ENCODE measurements at regions not wholly inside any gene's neighbourhood (a gene's known extent, or its start where the extent isn't known, plus 50 kb on each side); places are given as distances from the start of the nearest gene placed in this dataset.

DNA sequence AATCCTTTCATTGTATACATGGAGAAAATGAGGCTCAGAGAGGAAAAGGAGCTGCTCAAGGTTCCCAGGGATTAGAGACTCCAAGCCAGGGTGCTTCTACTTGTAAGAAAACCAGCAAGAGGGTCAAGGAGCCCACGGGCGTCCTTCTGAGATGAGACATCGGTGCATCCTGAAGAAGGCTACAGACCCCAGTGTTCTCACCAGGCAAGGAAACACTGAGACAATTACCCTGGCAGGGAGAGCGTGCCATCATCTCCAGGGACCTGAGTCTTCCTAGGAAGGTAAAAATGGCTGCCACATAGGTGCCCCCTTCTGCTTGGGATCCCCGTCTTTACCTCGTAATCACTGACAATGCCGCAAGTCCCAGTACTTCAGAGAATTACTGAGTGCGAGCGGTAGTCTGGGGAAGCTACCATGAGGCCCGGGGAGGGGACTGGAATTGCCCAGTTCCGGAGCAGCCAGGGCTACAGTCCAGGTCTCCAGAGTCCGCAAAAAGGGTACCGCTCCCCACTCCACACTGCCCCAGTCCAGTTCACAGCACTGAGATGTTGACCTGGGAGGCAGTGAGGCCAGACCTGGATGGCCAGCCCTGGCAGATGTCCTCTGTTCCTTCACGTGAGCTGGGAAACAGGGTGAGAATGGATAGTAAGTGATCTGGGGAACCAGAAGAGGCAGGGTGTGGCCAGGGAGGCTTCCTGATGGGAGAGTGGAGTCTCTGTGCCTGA is 164.7 kb upstream of the SMAD3 start:
- H3K27me3 ChIP-seq: no peaks in the 10 kb centered on the region

GRCh38 chr15:66901336-66902100 is 163.9 kb upstream of the SMAD3 start:
- Histone ChIP-seq H3K27ac (no peak overlapping the region), H3K4me1 (peaks cover 7% of the 10 kb centered on the region), H3K9me3 (no peaks in the 10 kb centered on the region), H3K4me3 (no peak overlapping the region), H3K36me3 (replicated peaks in 1 of 2; ENCODE audit: insufficient read depth in 1 of 2, low read depth in 2 of 2) (no peaks in the 10 kb centered on the region), H3K27me3 (no peaks in the 10 kb centered on the region)
- 83 to 89% methylated on average over 6 of the region's 6 CpGs for WGBS, 2 donors
- DNase-seq (no peak), ATAC-seq (no peak)
- intact Hi-C loops (cut with DNase I): no loop called here
- TF ChIP-seq, protein P1, sequence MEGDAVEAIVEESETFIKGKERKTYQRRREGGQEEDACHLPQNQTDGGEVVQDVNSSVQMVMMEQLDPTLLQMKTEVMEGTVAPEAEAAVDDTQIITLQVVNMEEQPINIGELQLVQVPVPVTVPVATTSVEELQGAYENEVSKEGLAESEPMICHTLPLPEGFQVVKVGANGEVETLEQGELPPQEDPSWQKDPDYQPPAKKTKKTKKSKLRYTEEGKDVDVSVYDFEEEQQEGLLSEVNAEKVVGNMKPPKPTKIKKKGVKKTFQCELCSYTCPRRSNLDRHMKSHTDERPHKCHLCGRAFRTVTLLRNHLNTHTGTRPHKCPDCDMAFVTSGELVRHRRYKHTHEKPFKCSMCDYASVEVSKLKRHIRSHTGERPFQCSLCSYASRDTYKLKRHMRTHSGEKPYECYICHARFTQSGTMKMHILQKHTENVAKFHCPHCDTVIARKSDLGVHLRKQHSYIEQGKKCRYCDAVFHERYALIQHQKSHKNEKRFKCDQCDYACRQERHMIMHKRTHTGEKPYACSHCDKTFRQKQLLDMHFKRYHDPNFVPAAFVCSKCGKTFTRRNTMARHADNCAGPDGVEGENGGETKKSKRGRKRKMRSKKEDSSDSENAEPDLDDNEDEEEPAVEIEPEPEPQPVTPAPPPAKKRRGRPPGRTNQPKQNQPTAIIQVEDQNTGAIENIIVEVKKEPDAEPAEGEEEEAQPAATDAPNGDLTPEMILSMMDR (IDR thresholded peaks at IDR 0.05): no peak
- no peak for TF ChIP-seq POLR2A (IDR thresholded peaks at IDR 0.05)

More for the DNA sequence above, 164.7 kb upstream of the SMAD3 start:
- DNase-seq: no peak
- TF ChIP-seq POLR2A (IDR thresholded peaks at IDR 0.05): no peak
- TF ChIP-seq, protein P1 (IDR thresholded peaks at IDR 0.05): no peak
- H3K36me3 ChIP-seq (replicated peaks in 1 of 2; ENCODE audit: insufficient read depth in 1 of 2, low read depth in 2 of 2): no peaks in the 10 kb centered on the region
- peaks cover 9% of the 10 kb centered on the region for H3K4me1 ChIP-seq
- ATAC-seq: no peak
- intact Hi-C loops (cut with DNase I): no loop called here
- H3K27ac ChIP-seq: no peak overlapping the region
- WGBS, 2 donors: 79 to 82% methylated on average over 14 of the region's 14 CpGs
- H3K9me3 ChIP-seq: no peaks in the 10 kb centered on the region
- H3K4me3 ChIP-seq: no peak overlapping the region

DNA sequence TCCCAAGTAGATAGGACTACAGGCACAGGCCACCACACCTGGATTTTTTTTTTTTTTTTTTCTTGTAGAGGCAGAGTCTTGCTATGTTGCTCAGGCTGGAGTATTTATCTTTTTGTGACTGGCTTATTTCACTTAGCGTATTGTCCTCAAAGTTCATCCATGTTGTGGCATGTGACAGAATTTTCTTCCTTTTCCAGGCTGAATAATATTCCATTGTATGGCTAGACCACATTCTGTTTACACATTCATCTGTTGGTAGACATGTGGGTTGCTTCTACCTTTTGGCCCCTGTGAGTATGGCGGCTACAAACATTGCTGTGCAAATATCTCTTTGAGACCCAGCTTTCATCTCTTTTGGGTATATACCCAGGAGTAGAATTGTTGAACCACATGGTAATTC is 160.2 kb upstream of the SMAD3 start:
- Histone ChIP-seq H3K9me3 (no peaks in the 10 kb centered on the region), H3K27me3 (no peaks in the 10 kb centered on the region), H3K36me3 (replicated peaks in 1 of 2; ENCODE audit: insufficient read depth in 1 of 2, low read depth in 2 of 2) (no peaks in the 10 kb centered on the region), H3K27ac (no peak overlapping the region), H3K4me1 (no peaks in the 10 kb centered on the region), H3K4me3 (no peak overlapping the region)
- no peak for ATAC-seq
- WGBS, 2 donors: 95 to 100% methylated on average over 2 of the region's 2 CpGs
- no peak for TF ChIP-seq POLR2A (IDR thresholded peaks at IDR 0.05)
- TF ChIP-seq, protein P1 (IDR thresholded peaks at IDR 0.05): no peak
- intact Hi-C loops (cut with DNase I): no loop called here
- no peak for DNase-seq

- H3K27me3 ChIP-seq: no peaks in the 10 kb centered on the region
- ATAC-seq (no peak), DNase-seq (no peak)
- TF ChIP-seq, protein P1 (IDR thresholded peaks at IDR 0.05): no peak
- TF ChIP-seq POLR2A (IDR thresholded peaks at IDR 0.05): no peak
- intact Hi-C loops (cut with DNase I): no loop called here
- no peaks in the 10 kb centered on the region for H3K9me3 ChIP-seq
- H3K4me3 ChIP-seq: no peak overlapping the region
- 89 to 94% methylated on average over 2 of the region's 2 CpGs for WGBS, 2 donors
- no peaks in the 10 kb centered on the region for H3K4me1 ChIP-seq
- H3K27ac ChIP-seq: no peak overlapping the region
- H3K36me3 ChIP-seq (replicated peaks in 1 of 2; ENCODE audit: insufficient read depth in 1 of 2, low read depth in 2 of 2): no peaks in the 10 kb centered on the region
These were observed 159.4 kb upstream of the SMAD3 start for GRCh38 chr15:66905954-66906353.

All from body of pancreas (tissue), 4 donors.